Astrocyte (in vitro differentiated cells and primary cell): ENCODE measurements at regions not wholly inside any gene's neighbourhood (a gene's known extent, or its start where the extent isn't known, plus 50 kb on each side); places are given as distances from the start of the nearest gene placed in this dataset.

Experiments used
- CTCF ChIP-seq: IDR thresholded peaks from 2 replicates; pipeline ENCODE4 v1.5.1; 2011; ENCODE audit warnings: low read depth, mild to moderate bottlenecking, inconsistent platforms, low read length, moderate library complexity; ENCODE audit not compliant: insufficient read depth
- EZH2 ChIP-seq: IDR thresholded peaks from 2 replicates; pipeline ENCODE4 v1.6.1; 2012; ENCODE audit warnings: mild to moderate bottlenecking, low read length, inconsistent platforms; ENCODE audit not compliant: insufficient read depth

GRCh38 chr4:18480928-18481327 lies 459.4 kb upstream of the LCORL start:
- no peak for TF ChIP-seq CTCF
- TF ChIP-seq EZH2: no peak
